ENCODE measurements at regions not wholly inside any gene's neighbourhood (a gene's known extent, or its start where the extent isn't known, plus 50 kb on each side); places are given as distances from the start of the nearest gene placed in this dataset.

DNA sequence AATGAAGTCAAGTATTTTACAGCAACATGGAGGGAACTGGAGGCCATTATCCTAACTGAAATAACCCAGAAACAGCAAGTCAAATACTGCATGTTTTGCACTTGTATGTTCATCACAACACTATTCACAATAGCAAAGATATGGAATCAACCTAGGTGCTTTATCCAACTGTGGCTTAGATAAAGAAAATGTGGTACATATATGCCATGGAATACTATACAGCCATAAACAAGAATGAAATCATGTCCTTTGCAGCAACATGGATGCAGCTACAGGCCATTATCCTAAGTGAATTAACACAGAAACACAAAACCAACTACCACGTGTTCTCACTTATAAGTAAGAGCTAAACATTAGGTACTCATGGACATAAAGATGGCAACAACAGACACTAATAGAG lies 91.5 kb upstream of the E2F3 start:
- intact Hi-C loops (cut with DNase I), result no loop called here
- DNase-seq (ENCODE audit: low spot score), result no peak

- intact Hi-C loops (cut with DNase I), result no loop called here
- DNase-seq (ENCODE audit: low spot score), result no peak
Observed at GRCh38 chr6:20312606-20313005, 89.1 kb upstream of the E2F3 start.

- DNase-seq (ENCODE audit: low spot score), result no peak
- intact Hi-C loops (cut with DNase I), result no loop called here
Observed at GRCh38 chr6:20313051-20313450, 88.6 kb upstream of the E2F3 start.

DNA sequence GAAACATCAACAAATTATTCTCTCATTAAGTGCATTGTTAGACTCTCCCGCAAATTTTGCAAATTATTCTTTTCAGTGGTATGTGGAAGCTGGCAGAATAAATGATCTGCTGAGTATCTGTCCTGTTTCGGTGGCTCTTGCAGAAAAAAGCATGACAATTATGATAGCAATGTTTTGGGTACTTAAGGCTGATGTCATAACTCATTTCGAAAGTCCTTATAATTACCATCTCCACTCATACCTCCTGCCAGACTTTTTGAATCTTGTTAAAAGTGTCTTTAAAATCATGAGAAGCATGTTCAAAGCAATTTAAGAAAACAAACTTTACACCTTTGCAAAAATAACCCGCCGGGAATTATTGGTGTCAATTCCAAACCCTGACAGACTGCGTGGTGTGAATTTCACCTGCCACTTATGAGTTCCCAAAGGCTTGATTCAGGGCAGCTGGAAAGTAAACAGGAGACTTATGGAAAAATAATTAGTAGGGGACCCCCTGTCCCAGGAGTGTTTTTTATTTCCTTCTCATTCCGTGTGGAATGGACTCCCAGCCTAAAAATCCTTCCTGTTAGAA lies 87.6 kb upstream of the E2F3 start:
- intact Hi-C loops (cut with DNase I), result no loop called here
- no peak for DNase-seq (ENCODE audit: low spot score)

DNA sequence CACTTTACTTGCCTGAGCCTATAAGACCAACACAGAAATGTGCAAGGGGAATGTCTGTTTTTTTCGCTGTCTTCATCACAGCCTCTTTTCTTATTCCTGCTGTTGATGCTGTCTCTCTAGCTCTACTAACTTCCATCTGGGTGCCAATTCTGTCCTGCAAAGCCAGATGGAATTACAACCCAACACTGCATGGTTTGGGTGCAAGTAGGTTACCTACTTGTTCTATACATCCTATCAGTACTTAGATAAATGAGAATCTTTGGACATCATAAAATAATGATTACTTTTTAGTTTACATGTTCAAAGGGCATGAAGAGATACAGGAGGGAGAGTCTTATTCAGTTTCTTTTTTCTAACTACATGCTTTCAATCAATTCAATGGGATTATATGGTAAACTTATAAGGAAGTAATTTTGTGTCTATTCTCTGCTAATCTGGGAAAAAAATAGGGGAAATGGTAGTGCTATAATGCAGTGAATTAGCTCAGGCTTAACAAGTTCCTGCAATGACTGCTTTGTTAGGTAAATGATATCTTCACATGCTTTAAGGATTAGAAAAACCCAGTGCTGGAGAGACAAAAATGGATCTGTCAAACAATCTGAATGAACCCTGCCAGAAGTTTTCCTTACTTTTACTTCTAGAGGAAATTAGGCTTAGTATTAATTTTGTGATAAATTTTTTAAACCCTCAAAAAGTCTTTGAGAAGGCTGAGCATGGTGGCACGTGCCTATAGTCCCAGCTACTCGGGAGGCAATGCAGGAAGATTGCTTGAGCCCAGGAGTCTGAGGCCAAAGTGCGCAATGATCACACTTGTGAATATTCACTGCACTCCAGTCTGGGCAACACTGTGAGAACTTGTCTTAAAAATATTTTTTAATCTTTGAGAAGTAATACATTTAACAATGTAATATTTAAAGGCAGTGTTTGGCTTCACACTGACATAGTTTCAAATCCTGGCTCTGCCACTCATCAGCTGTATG lies 86.5 kb upstream of the E2F3 start:
- intact Hi-C loops (cut with DNase I), result no loop called here
- no peak for DNase-seq (ENCODE audit: low spot score)

DNA sequence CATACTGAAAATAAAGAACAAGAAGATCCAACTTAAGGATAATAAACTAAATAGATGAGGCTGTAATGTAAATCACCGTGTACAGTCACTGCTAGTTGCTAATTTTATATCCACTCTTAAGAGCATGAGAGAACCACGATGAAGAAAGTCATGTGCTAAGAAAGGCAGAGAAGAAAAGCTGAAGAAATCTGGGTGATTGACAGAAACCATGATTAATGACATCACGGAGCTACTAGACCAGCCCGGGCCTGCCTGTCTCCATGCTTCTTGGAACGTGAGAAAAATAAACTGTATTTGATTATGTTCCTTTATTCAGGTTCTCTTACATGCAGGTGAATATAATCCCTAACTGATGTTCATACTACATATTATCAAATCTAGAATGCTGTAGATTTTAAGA lies 84.2 kb upstream of the E2F3 start:
- no peak for DNase-seq (ENCODE audit: low spot score)
- intact Hi-C loops (cut with DNase I), result no loop called here

- DNase-seq (ENCODE audit: low spot score), result no peak
- intact Hi-C loops (cut with DNase I), result no loop called here
Observed at GRCh38 chr6:20318851-20319387, 82.8 kb upstream of the E2F3 start.

DNA sequence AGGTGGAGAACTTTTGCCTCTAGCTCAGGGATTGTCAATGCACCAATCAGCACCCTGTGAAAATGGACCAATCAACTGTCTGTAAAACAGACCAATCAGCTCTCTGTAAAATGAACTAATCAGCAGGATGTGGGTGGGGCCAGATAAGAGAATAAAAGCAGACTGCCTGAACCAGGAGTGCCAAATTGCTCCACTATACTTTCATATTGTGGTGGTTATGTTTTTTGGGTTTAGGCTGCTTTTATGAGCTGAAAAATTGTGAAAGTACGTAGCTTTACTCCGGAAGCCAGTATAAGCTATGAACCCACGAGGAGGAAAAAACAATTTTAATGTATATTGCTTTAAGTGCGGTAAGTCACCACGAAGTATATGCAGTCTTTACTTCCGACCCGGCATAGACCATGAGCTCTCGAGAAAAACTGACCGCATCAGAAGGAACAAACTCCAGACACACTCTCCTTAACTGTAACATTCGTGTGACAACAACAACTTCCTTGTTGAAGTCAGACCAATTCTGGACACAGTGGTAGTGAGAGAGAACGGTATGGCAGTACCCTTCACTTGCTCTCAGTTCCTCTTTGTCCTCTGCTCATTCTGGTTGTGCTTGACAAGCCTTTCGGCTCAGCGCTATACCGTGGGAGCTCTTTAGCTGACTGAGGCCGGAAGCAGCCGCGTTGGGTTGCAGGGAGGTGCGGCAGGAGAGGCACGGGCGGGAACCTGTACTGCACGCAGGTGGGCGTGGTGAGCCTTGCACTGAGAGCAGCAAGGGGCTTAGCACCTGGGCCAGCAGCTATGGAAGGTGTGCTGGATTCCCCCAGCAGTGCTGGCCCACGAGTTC lies 81.9 kb upstream of the E2F3 start:
- no peak for DNase-seq (ENCODE audit: low spot score)
- intact Hi-C loops (cut with DNase I), result no loop called here

GRCh38 chr6:20325641-20326421 lies 75.8 kb upstream of the E2F3 start:
- intact Hi-C loops (cut with DNase I), result no loop called here
- DNase-seq (ENCODE audit: low spot score), result no peak

DNA sequence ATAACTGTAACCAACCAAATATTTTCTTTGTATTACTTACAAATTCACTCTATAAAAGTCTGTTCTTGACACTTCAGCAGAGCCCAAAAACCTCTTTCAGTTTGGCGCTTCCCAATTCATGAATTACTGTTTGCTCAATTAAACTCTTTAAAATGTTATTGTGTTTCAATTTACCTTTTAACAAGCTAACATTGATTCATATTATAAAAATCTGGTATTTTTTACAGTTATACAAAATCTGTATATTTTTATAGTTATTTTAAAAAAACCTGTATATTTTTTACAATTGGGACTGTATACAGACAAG lies 75.3 kb upstream of the E2F3 start:
- DNase-seq (ENCODE audit: low spot score), result no peak
- intact Hi-C loops (cut with DNase I), result no loop called here

DNA sequence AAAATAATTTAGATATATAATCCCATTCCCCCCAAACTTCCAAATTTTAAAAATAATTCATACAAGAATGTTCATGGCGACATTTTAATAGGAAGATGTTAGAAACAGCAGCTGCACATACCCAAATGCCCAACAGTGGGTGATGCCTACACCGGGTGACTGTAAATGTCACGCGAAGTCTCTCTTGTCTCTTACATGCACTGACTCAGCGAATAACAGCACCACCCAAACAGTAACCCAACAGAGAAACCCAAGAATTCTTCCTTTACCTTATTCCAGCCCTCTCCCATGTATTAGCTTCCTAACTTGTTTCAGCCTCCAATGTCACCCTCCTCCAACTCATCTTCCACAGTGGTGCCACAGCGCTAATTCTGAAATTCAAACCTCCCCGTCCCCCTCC lies 74.5 kb upstream of the E2F3 start:
- intact Hi-C loops (cut with DNase I), result no loop called here

DNA sequence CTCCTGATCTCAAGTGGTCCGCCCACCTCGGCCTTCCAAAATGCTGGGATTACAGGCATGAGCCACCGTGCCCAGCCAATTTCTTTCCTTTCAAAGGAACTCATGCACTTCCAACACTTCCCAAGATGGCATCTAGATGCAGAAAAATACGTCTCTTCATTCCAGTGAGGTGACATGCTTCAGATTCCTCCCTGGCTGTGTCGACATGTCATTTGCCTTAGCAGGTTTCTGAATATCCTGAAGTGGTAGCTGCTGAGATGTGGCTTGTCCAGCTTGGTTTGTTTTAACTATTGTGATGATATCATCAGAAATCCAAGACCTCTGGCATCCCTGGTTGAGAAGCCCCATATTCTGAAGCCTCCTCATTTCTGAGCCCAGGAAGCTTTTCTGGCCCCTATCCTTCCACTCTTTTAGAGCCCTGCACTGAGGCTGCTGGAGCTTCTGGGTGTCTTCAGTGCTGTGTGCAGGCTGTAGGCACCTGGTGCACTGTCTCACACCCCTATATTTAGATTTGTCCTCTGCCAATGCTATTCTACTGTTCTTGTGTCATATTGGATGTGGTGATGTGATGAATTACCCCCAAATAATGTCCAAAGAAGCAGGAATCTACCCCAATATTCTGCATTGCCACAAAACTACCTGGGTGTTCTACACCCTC lies 73.3 kb upstream of the E2F3 start:
- intact Hi-C loops (cut with DNase I), result no loop called here
- DNase-seq (ENCODE audit: low spot score), result no peak

More for the DNA sequence above, 74.5 kb upstream of the E2F3 start:
- DNase-seq (ENCODE audit: low spot score), result no peak

GRCh38 chr6:20328924-20329300 lies 72.8 kb upstream of the E2F3 start:
- no peak for DNase-seq (ENCODE audit: low spot score)
- intact Hi-C loops (cut with DNase I), result no loop called here

- intact Hi-C loops (cut with DNase I), result no loop called here
- DNase-seq (ENCODE audit: low spot score), result no peak
Observed at GRCh38 chr6:20331042-20331441, 70.6 kb upstream of the E2F3 start.

- intact Hi-C loops (cut with DNase I), result no loop called here
- DNase-seq (ENCODE audit: low spot score), result no peak
Observed at GRCh38 chr6:20331625-20332024, 70.1 kb upstream of the E2F3 start.

DNA sequence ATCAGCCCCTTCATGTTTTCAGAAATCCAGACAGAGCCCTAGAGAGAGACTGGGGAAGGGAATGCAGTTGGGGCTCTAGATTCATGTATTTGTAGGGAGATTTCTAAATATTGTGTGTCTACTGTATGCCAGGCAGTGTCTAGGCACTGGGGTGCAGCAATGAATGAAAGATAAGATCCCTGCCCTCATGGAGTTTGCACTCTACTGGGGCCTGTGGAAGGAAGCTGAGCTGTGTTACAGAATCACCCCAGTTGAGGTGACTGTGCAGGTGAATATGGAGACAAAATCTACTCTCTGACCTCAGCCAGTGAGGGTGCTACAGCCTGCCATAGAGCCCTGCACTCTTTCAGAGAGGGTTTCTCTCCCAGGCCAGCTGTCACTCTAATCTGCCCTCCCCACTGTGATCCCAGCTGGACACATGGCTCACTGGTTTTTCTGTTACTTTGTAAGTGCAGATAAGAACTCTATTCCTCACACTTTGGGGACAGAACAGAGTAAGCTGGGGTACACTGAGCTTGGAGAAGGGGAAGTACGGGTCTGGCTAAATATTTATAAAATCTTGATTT lies 69.2 kb upstream of the E2F3 start:
- no peak for DNase-seq (ENCODE audit: low spot score)
- intact Hi-C loops (cut with DNase I), result no loop called here

- DNase-seq (ENCODE audit: low spot score), result no peak
Observed at GRCh38 chr6:20333721-20334269, 67.9 kb upstream of the E2F3 start.

GRCh38 chr6:20334334-20334733 lies 67.3 kb upstream of the E2F3 start:
- DNase-seq (ENCODE audit: low spot score), result no peak
- intact Hi-C loops (cut with DNase I), result no loop called here

More at GRCh38 chr6:20333721-20334269, 67.9 kb upstream of the E2F3 start:
- intact Hi-C loops (cut with DNase I), result no loop called here
